Brain pericyte (primary cell): ENCODE measurements at regions not wholly inside any gene's neighbourhood (a gene's known extent, or its start where the extent isn't known, plus 50 kb on each side); places are given as distances from the start of the nearest gene placed in this dataset.
"Not testable (repeated sequence)": the region's sequence is repeated elsewhere in the genome, so short reads cannot be mapped to it uniquely, and the experiment has no call there.

Experiments
- DNase-seq: peaks from one replicate; pipeline ENCODE4 v3.0.0-alpha.2; 2012; ENCODE audit warnings: low read depth, low spot score

GRCh38 chr13:28573595-28574373 is 78.9 kb upstream of the FLT1 start:
- no peak for DNase-seq

GRCh38 chr13:28572871-28573270 is 77.9 kb upstream of the FLT1 start:
- no peak for DNase-seq

- not testable (repeated sequence) for DNase-seq
Observed at GRCh38 chr13:28570356-28570755, 75.4 kb upstream of the FLT1 start.

- DNase-seq: no peak
Observed at GRCh38 chr13:28569886-28570285, 75.0 kb upstream of the FLT1 start.

- no peak for DNase-seq
Observed at GRCh38 chr13:28568286-28568685, 73.4 kb upstream of the FLT1 start.

- no peak for DNase-seq
Observed at GRCh38 chr13:28566891-28567290, 72.0 kb upstream of the FLT1 start.

GRCh38 chr13:28566283-28566682 is 71.4 kb upstream of the FLT1 start:
- DNase-seq: no peak

GRCh38 chr13:28564030-28564429 is 69.1 kb upstream of the FLT1 start:
- no peak for DNase-seq

- no peak for DNase-seq
Observed at GRCh38 chr13:28563609-28564008, 68.7 kb upstream of the FLT1 start.

GRCh38 chr13:28560612-28561011 is 65.7 kb upstream of the FLT1 start:
- no peak for DNase-seq

- no peak for DNase-seq
Observed at GRCh38 chr13:28559636-28560259, 64.8 kb upstream of the FLT1 start.

GRCh38 chr13:28558567-28558966 is 63.6 kb upstream of the FLT1 start:
- DNase-seq: no peak

GRCh38 chr13:28557725-28558520 is 63.0 kb upstream of the FLT1 start:
- no peak for DNase-seq

- no peak for DNase-seq
Observed at GRCh38 chr13:28555096-28555495, 60.2 kb upstream of the FLT1 start.

GRCh38 chr13:28553971-28554370 is 59.0 kb upstream of the FLT1 start:
- no peak for DNase-seq

- DNase-seq: no peak
Observed at GRCh38 chr13:28552288-28552687, 57.4 kb upstream of the FLT1 start.

GRCh38 chr13:28551498-28551895 is 56.6 kb upstream of the FLT1 start:
- no peak for DNase-seq

GRCh38 chr13:28550721-28551497 is 56.0 kb upstream of the FLT1 start:
- DNase-seq: no peak

GRCh38 chr13:28550091-28550490 is 55.2 kb upstream of the FLT1 start:
- DNase-seq: no peak

- DNase-seq: no peak
Observed at GRCh38 chr13:28548872-28549271, 53.9 kb upstream of the FLT1 start.

- DNase-seq: no peak
Observed at GRCh38 chr13:28548468-28548867, 53.5 kb upstream of the FLT1 start.
